ENCODE measurements at regions not wholly inside any gene's neighbourhood (a gene's known extent, or its start where the extent isn't known, plus 50 kb on each side); places are given as distances from the start of the nearest gene placed in this dataset.

DNA sequence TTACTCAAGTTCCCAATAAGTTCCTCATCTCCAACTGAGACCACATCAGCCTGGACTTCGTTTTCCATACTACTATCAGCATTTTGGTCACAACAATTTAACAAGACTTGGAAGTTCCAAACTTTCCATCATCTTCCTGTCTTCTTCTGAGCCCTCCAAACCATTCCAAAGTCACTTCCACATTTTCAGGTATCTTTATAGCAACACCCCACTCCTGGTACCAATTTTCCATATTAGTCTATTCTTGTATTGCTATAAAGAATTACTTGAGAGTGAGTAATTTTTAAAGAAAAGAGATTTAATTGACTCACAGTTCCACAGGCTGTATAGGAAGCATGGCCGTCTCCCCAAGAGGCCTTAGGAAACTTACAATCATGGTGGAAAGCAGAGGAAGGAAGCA lies 138.6 kb upstream of the GPRIN3 start:
- TF ChIP-seq CTCF (conservative IDR thresholded peaks at IDR 0.05; ENCODE audit: low read length): no peak
- H3K4me3 ChIP-seq (ENCODE audit: low read length): no peak overlapping the region
- no peak for DNase-seq (ENCODE audit: low read depth)

GRCh38 chr4:89439533-89439932 lies 131.9 kb upstream of the GPRIN3 start:
- H3K4me3 ChIP-seq (ENCODE audit: low read length): no peak overlapping the region
- no peak for TF ChIP-seq CTCF (conservative IDR thresholded peaks at IDR 0.05; ENCODE audit: low read length)
- no peak for DNase-seq (ENCODE audit: low read depth)

DNA sequence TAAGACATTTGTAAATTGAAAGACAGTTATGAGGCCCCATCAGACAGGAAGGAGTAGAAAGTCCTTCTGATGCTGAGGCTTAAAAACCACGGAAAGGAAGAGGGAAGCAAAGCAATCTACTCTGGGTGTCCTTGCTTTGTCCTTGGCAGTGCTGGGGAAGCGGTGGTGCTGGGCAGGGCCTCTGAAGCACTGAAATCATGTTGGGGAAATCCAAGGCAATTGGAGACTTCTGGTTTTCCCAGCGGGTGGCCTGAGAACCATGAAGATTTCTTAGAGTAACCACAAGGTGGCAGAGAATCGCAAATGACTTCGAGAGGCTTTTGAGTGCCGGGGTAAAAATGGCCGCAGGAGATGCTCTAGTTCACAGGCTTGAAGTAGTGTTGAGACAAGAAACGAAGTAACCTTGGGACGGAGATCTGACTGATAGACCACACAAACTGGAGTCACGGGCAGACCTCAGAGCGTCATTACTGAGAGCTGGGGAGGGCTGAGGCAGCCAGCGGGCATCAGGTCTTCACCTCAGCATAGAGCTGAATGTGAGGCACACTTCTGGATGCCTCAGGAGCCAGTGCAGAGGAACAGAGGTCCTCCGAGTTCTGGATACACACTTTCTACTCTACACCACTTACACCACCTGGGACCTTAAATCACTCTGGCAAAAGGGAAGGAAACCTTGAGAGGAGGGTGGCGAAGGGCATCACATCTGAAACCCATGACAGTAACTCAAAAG lies 130.7 kb upstream of the GPRIN3 start:
- no peak overlapping the region for H3K4me3 ChIP-seq (ENCODE audit: low read length)
- TF ChIP-seq CTCF (conservative IDR thresholded peaks at IDR 0.05; ENCODE audit: low read length): peak; percentile 54
- peak; percentile 46 for DNase-seq (ENCODE audit: low read depth)

GRCh38 chr4:89434364-89434988 lies 126.9 kb upstream of the GPRIN3 start:
- no peak overlapping the region for H3K4me3 ChIP-seq (ENCODE audit: low read length)
- peak; percentile 89 for TF ChIP-seq CTCF (conservative IDR thresholded peaks at IDR 0.05; ENCODE audit: low read length)
- DNase-seq (ENCODE audit: low read depth): peak; percentile 47

- H3K4me3 ChIP-seq (ENCODE audit: low read length): no peak overlapping the region
- no peak for TF ChIP-seq CTCF (conservative IDR thresholded peaks at IDR 0.05; ENCODE audit: low read length)
- DNase-seq (ENCODE audit: low read depth): no peak
Observed at GRCh38 chr4:89427782-89428181, 120.2 kb upstream of the GPRIN3 start.

GRCh38 chr4:89425023-89425422 lies 117.4 kb upstream of the GPRIN3 start:
- H3K4me3 ChIP-seq (ENCODE audit: low read length): no peak overlapping the region
- DNase-seq (ENCODE audit: low read depth): no peak
- no peak for TF ChIP-seq CTCF (conservative IDR thresholded peaks at IDR 0.05; ENCODE audit: low read length)

- no peak for DNase-seq (ENCODE audit: low read depth)
- no peak for TF ChIP-seq CTCF (conservative IDR thresholded peaks at IDR 0.05; ENCODE audit: low read length)
- no peak overlapping the region for H3K4me3 ChIP-seq (ENCODE audit: low read length)
Observed at GRCh38 chr4:89422441-89422990, 114.9 kb upstream of the GPRIN3 start.

Data from AG10803 (cell line).